ENCODE measurements at regions not wholly inside any gene's neighbourhood (a gene's known extent, or its start where the extent isn't known, plus 50 kb on each side); places are given as distances from the start of the nearest gene placed in this dataset.

DNA sequence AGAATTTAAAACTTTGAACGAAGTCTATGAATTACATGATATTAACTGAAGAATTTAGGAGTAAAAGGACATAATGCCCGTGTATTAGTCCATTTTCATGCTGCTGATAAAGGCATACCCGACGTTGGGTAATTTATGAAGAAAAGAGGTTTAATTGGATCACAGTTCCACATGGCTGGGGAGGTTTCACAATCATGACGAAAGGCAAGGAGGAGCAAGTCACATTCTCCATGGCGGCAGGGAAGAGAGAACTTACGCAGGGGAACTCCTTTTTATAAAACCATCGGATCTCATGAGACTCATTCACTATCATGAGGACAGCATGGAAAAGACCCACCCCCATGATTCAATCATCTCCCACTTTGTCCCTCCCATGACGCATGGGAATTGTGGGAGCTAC lies 210.6 kb downstream of the CD83 start:
- TF ChIP-seq EZH2 (IDR thresholded peaks at IDR 0.05; ENCODE audit: borderline replicate concordance, insufficient read depth, low read length, poor library complexity, severe bottlenecking): no peak
- TF ChIP-seq RAD21 (conservative IDR thresholded peaks at IDR 0.05): no peak
- TF ChIP-seq MXI1 (conservative IDR thresholded peaks at IDR 0.05; ENCODE audit: poor library complexity, severe bottlenecking): no peak
- TF ChIP-seq, protein P1, sequence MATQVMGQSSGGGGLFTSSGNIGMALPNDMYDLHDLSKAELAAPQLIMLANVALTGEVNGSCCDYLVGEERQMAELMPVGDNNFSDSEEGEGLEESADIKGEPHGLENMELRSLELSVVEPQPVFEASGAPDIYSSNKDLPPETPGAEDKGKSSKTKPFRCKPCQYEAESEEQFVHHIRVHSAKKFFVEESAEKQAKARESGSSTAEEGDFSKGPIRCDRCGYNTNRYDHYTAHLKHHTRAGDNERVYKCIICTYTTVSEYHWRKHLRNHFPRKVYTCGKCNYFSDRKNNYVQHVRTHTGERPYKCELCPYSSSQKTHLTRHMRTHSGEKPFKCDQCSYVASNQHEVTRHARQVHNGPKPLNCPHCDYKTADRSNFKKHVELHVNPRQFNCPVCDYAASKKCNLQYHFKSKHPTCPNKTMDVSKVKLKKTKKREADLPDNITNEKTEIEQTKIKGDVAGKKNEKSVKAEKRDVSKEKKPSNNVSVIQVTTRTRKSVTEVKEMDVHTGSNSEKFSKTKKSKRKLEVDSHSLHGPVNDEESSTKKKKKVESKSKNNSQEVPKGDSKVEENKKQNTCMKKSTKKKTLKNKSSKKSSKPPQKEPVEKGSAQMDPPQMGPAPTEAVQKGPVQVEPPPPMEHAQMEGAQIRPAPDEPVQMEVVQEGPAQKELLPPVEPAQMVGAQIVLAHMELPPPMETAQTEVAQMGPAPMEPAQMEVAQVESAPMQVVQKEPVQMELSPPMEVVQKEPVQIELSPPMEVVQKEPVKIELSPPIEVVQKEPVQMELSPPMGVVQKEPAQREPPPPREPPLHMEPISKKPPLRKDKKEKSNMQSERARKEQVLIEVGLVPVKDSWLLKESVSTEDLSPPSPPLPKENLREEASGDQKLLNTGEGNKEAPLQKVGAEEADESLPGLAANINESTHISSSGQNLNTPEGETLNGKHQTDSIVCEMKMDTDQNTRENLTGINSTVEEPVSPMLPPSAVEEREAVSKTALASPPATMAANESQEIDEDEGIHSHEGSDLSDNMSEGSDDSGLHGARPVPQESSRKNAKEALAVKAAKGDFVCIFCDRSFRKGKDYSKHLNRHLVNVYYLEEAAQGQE (IDR thresholded peaks at IDR 0.05; ENCODE audit: borderline replicate concordance): no peak
- TF ChIP-seq TAF1 (IDR thresholded peaks at IDR 0.05; ENCODE audit: low read depth): no peak
- no peak for TF ChIP-seq SMC3 (conservative IDR thresholded peaks at IDR 0.05; ENCODE audit: poor library complexity)
- no peak for TF ChIP-seq POLR2AphosphoS5 (IDR thresholded peaks at IDR 0.05)
- no peak for TF ChIP-seq EP300 (conservative IDR thresholded peaks at IDR 0.05; ENCODE audit: poor library complexity, severe bottlenecking)
- TF ChIP-seq, protein P2, sequence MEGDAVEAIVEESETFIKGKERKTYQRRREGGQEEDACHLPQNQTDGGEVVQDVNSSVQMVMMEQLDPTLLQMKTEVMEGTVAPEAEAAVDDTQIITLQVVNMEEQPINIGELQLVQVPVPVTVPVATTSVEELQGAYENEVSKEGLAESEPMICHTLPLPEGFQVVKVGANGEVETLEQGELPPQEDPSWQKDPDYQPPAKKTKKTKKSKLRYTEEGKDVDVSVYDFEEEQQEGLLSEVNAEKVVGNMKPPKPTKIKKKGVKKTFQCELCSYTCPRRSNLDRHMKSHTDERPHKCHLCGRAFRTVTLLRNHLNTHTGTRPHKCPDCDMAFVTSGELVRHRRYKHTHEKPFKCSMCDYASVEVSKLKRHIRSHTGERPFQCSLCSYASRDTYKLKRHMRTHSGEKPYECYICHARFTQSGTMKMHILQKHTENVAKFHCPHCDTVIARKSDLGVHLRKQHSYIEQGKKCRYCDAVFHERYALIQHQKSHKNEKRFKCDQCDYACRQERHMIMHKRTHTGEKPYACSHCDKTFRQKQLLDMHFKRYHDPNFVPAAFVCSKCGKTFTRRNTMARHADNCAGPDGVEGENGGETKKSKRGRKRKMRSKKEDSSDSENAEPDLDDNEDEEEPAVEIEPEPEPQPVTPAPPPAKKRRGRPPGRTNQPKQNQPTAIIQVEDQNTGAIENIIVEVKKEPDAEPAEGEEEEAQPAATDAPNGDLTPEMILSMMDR (IDR thresholded peaks at IDR 0.05; ENCODE audit: poor library complexity, severe bottlenecking): no peak

DNA sequence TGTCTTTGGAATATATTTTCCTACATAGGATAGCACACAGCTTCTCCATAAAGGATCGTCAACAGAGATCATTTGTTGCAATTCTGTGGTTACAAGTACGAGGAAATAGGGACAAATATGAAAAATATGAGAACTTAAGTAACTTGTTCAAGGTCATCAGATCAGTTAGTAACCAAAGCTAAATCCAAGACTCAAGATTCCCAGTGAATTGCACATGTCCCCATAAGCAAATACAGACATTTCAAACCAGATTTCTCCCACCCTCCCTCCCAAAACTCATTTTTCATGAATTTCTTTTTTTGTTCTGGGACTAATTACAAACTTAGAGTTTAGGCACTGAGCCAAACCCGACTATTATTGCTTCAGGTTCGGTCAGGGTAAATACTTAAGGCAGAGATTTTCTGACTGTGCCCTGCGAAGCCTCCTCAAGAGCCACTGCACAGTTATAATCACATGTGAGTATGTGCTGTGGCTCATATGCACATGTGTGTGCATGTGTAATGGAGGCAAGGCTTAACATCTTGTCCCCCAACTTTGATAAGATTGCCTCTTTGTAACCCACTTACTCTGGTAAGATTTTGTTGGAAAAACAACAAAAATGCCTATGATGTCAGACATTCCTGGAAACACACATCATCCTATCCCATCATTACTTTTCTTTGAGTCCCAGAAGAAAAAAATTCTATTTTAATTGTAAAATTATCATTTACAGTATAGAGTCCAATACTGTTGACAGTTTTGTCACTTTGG lies 216.2 kb downstream of the CD83 start:
- Histone ChIP-seq H3K4me2 (ENCODE audit: low read length) (no peak overlapping the region), H3K36me3 (ENCODE audit: insufficient read depth, low read length) (no peaks in the 10 kb centered on the region), H3K27ac (ENCODE audit: low read length) (no peak overlapping the region), H3K9ac (ENCODE audit: low read length) (no peak overlapping the region), H3K79me2 (replicated peaks; ENCODE audit: insufficient read depth, low read length) (no peaks in the 10 kb centered on the region), H3K9me3 (ENCODE audit: low read length) (no peaks in the 10 kb centered on the region), H3K27me3 (ENCODE audit: insufficient read depth, low read depth, low read length) (no peaks in the 10 kb centered on the region), H3K4me3 (ENCODE audit: low read length) (no peak overlapping the region), H3F3A (ENCODE audit: insufficient read depth, low read length, poor library complexity, severe bottlenecking) (no peaks in the 10 kb centered on the region), H2AFZ (ENCODE audit: low read depth, low read length) (no peak overlapping the region), H3K9me2 (ENCODE audit: insufficient read depth, low read length) (no peaks in the 10 kb centered on the region), H4K20me1 (ENCODE audit: insufficient read depth) (no peaks in the 10 kb centered on the region)
- TF ChIP-seq SMC3 (conservative IDR thresholded peaks at IDR 0.05; ENCODE audit: poor library complexity) (no peak), TAF1 (IDR thresholded peaks at IDR 0.05; ENCODE audit: low read depth) (no peak), RAD21 (conservative IDR thresholded peaks at IDR 0.05) (no peak), EP300 (conservative IDR thresholded peaks at IDR 0.05; ENCODE audit: poor library complexity, severe bottlenecking) (no peak), MXI1 (conservative IDR thresholded peaks at IDR 0.05; ENCODE audit: poor library complexity, severe bottlenecking) (no peak), EZH2 (IDR thresholded peaks at IDR 0.05; ENCODE audit: borderline replicate concordance, insufficient read depth, low read length, poor library complexity, severe bottlenecking) (no peak), POLR2AphosphoS5 (IDR thresholded peaks at IDR 0.05) (no peak)
- TF ChIP-seq, protein P2 (IDR thresholded peaks at IDR 0.05; ENCODE audit: poor library complexity, severe bottlenecking): no peak
- TF ChIP-seq, protein P1 (IDR thresholded peaks at IDR 0.05; ENCODE audit: borderline replicate concordance): no peak

More for the DNA sequence above, 210.6 kb downstream of the CD83 start:
- Histone ChIP-seq H3K4me3 (ENCODE audit: low read length) (no peak overlapping the region), H3K36me3 (ENCODE audit: insufficient read depth, low read length) (no peaks in the 10 kb centered on the region), H4K20me1 (ENCODE audit: insufficient read depth) (no peaks in the 10 kb centered on the region), H3K27me3 (ENCODE audit: insufficient read depth, low read depth, low read length) (no peaks in the 10 kb centered on the region), H3K9me3 (ENCODE audit: low read length) (no peaks in the 10 kb centered on the region), H3K27ac (ENCODE audit: low read length) (no peak overlapping the region), H3F3A (ENCODE audit: insufficient read depth, low read length, poor library complexity, severe bottlenecking) (no peaks in the 10 kb centered on the region), H3K79me2 (replicated peaks; ENCODE audit: insufficient read depth, low read length) (no peaks in the 10 kb centered on the region), H3K4me2 (ENCODE audit: low read length) (no peak overlapping the region), H2AFZ (ENCODE audit: low read depth, low read length) (no peak overlapping the region), H3K9ac (ENCODE audit: low read length) (no peak overlapping the region), H3K9me2 (ENCODE audit: insufficient read depth, low read length) (no peaks in the 10 kb centered on the region)
